Activated CD8-positive, alpha-beta T cell treated with anti-CD3 and anti-CD28 coated beads for 36 hours (primary cell): ENCODE measurements at regions not wholly inside any gene's neighbourhood (a gene's known extent, or its start where the extent isn't known, plus 50 kb on each side); places are given as distances from the start of the nearest gene placed in this dataset.

ENCODE experiments used
- ATAC-seq: fragments of 200-7000 bp; cut with Tn5 transposase; one replicate; pipeline ENCODE4 v1.10.0; 2021; ENCODE audit warnings: mild to moderate bottlenecking, moderate library complexity
- CTCF ChIA-PET: fragments of 350-600 bp; sonication (Branson Sonifier 250); formaldehyde crosslinking; loops from one replicate; lab custom pipeline; 2021; ENCODE audit warnings: antibody characterized with exemption; lab: Charles Lee
- POLR2A ChIA-PET: fragments of 350-600 bp; sonication (Branson Sonifier 250); formaldehyde crosslinking; loops from one replicate; lab custom pipeline; 2021; ENCODE audit warnings: antibody characterized with exemption; lab: Charles Lee
- DNase-seq: peaks from one replicate; pipeline ENCODE4 v3.0.0-alpha.2; 2020
- H3K27ac Mint-ChIP-seq: one replicate; pipeline ENCODE4 v1.8.0; 2021; ENCODE audit warnings: mild to moderate bottlenecking, mixed read lengths
- H3K27me3 Mint-ChIP-seq: one replicate; pipeline ENCODE4 v1.8.0; 2021; ENCODE audit warnings: mixed read lengths
- H3K36me3 Mint-ChIP-seq: one replicate; pipeline ENCODE4 v1.8.0; 2021; ENCODE audit warnings: low read depth, mixed read lengths
- H3K4me1 Mint-ChIP-seq: one replicate; pipeline ENCODE4 v1.8.0; 2021; ENCODE audit warnings: low read depth, mixed read lengths
- H3K4me3 Mint-ChIP-seq: one replicate; pipeline ENCODE4 v1.8.0; 2021; ENCODE audit warnings: mild to moderate bottlenecking, moderate library complexity, mixed read lengths
- H3K9me3 Mint-ChIP-seq: one replicate; pipeline ENCODE4 v1.8.0; 2021; ENCODE audit warnings: mixed read lengths
- CTCF ChIP-seq: fragments of 200-600 bp; IDR thresholded peaks from one replicate; pipeline ENCODE4 v1.8.0; 2022; ENCODE audit warnings: antibody characterized with exemption, mild to moderate bottlenecking
- intact Hi-C: fragments of 100-400 bp; cut with micrococcal nuclease; formaldehyde crosslinking; loops from one replicate; pipeline ENCODE4 v1.10.0; 2022

GRCh38 chr18:10089881-10090280 lies 176.1 kb downstream of the VAPA start:
- Mint-ChIP-seq H3K4me3 (no peak overlapping the region), H3K27me3 (no peaks in the 10 kb centered on the region), H3K4me1 (no peaks in the 10 kb centered on the region), H3K9me3 (no peaks in the 10 kb centered on the region), H3K36me3 (no peaks in the 10 kb centered on the region), H3K27ac (no peak overlapping the region)
- intact Hi-C loops: no loop called here
- DNase-seq (peak; percentile 3), ATAC-seq (no peak)
- POLR2A ChIA-PET: interaction anchor here (1.0 kb wide), 1 partner anchor 8 kb away, joined by 3 read pairs; no protein-coding TSS in a partner anchor
- no peak for TF ChIP-seq CTCF
- CTCF ChIA-PET: no interaction called here

- no peak overlapping the region for H3K27ac Mint-ChIP-seq
- H3K36me3 Mint-ChIP-seq: no peaks in the 10 kb centered on the region
- H3K4me1 Mint-ChIP-seq: no peaks in the 10 kb centered on the region
- H3K9me3 Mint-ChIP-seq: no peaks in the 10 kb centered on the region
- ChIA-PET CTCF (interaction anchor here (0.7 kb wide), 1 partner anchor 8 kb away, joined by 3 read pairs; no protein-coding TSS in a partner anchor), POLR2A (interaction anchor here (1.0 kb wide), 1 partner anchor 9 kb away, joined by 3 read pairs; no protein-coding TSS in a partner anchor)
- ATAC-seq (no peak), DNase-seq (no peak)
- TF ChIP-seq CTCF: no peak
- H3K4me3 Mint-ChIP-seq: no peak overlapping the region
- intact Hi-C loops: no loop called here
- H3K27me3 Mint-ChIP-seq: no peaks in the 10 kb centered on the region
These were observed 176.9 kb downstream of the VAPA start for GRCh38 chr18:10090668-10091067.

GRCh38 chr18:10093445-10093844 lies 179.6 kb downstream of the VAPA start:
- Mint-ChIP-seq H3K4me3 (no peak overlapping the region), H3K4me1 (no peaks in the 10 kb centered on the region), H3K27ac (no peak overlapping the region), H3K9me3 (no peaks in the 10 kb centered on the region), H3K27me3 (no peaks in the 10 kb centered on the region), H3K36me3 (no peaks in the 10 kb centered on the region)
- TF ChIP-seq CTCF: no peak
- no peak for DNase-seq
- intact Hi-C loops: no loop called here
- ChIA-PET POLR2A (no interaction called here), CTCF (no interaction called here)
- no peak for ATAC-seq

- CTCF ChIA-PET: interaction anchor here (0.8 to 0.9 kb wide), 2 partner anchors 10 to 21 kb away, joined by 3 read pairs; no protein-coding TSS in a partner anchor
- no peak for TF ChIP-seq CTCF
- ATAC-seq: no peak
- no peaks in the 10 kb centered on the region for H3K9me3 Mint-ChIP-seq
- DNase-seq: no peak
- H3K4me1 Mint-ChIP-seq: no peaks in the 10 kb centered on the region
- POLR2A ChIA-PET: no interaction called here
- no peak overlapping the region for H3K27ac Mint-ChIP-seq
- H3K27me3 Mint-ChIP-seq: no peaks in the 10 kb centered on the region
- H3K36me3 Mint-ChIP-seq: no peaks in the 10 kb centered on the region
- intact Hi-C loops: no loop called here
- no peak overlapping the region for H3K4me3 Mint-ChIP-seq
These were observed 180.3 kb downstream of the VAPA start for GRCh38 chr18:10094154-10094553.

GRCh38 chr18:10094655-10095054 lies 180.8 kb downstream of the VAPA start:
- DNase-seq (no peak), ATAC-seq (no peak)
- no peak for TF ChIP-seq CTCF
- CTCF ChIA-PET: interaction anchor here (0.8 to 0.9 kb wide), 2 partner anchors 11 to 22 kb away, joined by 3 read pairs; no protein-coding TSS in a partner anchor
- H3K27ac Mint-ChIP-seq: no peak overlapping the region
- no peaks in the 10 kb centered on the region for H3K27me3 Mint-ChIP-seq
- H3K4me1 Mint-ChIP-seq: no peaks in the 10 kb centered on the region
- no peaks in the 10 kb centered on the region for H3K36me3 Mint-ChIP-seq
- intact Hi-C loops: no loop called here
- H3K9me3 Mint-ChIP-seq: no peaks in the 10 kb centered on the region
- POLR2A ChIA-PET: no interaction called here
- H3K4me3 Mint-ChIP-seq: no peak overlapping the region
